ENCODE measurements at regions not wholly inside any gene's neighbourhood (a gene's known extent, or its start where the extent isn't known, plus 50 kb on each side); places are given as distances from the start of the nearest gene placed in this dataset.

DNA sequence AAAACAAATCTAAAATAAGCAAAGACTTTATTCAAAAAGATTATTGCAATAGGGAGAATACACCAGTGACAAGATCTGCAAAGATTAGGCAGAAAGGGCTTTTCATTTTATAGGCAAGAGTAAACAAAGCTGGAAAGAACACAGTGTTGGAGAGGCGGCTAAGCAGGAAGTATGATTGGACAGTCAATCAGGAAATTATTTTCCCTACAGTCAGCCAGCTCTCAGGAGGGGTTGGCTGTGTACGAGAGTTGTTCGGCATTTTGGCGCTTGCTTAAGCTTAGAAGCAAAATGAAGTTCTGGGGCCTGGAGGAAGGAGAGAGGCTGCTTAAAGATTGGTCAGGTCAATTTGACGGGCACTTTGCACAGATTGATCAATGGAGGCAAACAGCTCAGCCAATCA, 1030.5 kb downstream of the TLE4 start:
- no peak overlapping the region for H3K4me3 ChIP-seq (ENCODE audit: low read depth, low read length)
- DNase-seq (ENCODE audit: low read depth) = no peak
- TF ChIP-seq POLR2A (IDR thresholded peaks at IDR 0.05; ENCODE audit: extremely low read depth, insufficient read length) = no peak

DNA sequence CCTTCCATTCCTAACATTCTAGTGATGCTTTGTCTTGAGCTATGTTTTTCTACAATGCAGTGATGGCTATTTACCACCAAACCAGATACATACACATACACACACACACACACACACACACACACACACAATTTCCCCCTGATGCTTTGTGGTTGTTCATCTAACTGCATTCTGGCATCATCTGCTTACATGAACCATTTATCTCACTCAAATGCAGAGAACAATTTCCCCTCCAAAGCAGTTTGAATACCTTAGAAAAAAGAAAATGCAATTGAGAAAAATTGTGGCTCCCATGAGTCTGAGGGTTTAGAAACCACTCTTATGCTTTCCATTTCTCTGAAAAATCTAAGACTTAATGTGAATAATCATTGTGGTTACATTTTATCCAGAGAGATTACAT, 1024.8 kb downstream of the TLE4 start:
- H3K4me3 ChIP-seq (ENCODE audit: low read depth, low read length) = no peak overlapping the region
- TF ChIP-seq MYC (IDR thresholded peaks at IDR 0.05; ENCODE audit: low read depth, low read length) (no peak), POLR2A (IDR thresholded peaks at IDR 0.05; ENCODE audit: extremely low read depth, insufficient read length) (no peak)
- TF ChIP-seq, protein P1, sequence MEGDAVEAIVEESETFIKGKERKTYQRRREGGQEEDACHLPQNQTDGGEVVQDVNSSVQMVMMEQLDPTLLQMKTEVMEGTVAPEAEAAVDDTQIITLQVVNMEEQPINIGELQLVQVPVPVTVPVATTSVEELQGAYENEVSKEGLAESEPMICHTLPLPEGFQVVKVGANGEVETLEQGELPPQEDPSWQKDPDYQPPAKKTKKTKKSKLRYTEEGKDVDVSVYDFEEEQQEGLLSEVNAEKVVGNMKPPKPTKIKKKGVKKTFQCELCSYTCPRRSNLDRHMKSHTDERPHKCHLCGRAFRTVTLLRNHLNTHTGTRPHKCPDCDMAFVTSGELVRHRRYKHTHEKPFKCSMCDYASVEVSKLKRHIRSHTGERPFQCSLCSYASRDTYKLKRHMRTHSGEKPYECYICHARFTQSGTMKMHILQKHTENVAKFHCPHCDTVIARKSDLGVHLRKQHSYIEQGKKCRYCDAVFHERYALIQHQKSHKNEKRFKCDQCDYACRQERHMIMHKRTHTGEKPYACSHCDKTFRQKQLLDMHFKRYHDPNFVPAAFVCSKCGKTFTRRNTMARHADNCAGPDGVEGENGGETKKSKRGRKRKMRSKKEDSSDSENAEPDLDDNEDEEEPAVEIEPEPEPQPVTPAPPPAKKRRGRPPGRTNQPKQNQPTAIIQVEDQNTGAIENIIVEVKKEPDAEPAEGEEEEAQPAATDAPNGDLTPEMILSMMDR (IDR thresholded peaks at IDR 0.05; ENCODE audit: low read depth, low read length) = no peak
- TF ChIP-seq, protein P2, sequence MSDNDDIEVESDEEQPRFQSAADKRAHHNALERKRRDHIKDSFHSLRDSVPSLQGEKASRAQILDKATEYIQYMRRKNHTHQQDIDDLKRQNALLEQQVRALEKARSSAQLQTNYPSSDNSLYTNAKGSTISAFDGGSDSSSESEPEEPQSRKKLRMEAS (IDR thresholded peaks at IDR 0.05; ENCODE audit: low read depth, low read length) = no peak
- DNase-seq (ENCODE audit: low read depth) = no peak

DNA sequence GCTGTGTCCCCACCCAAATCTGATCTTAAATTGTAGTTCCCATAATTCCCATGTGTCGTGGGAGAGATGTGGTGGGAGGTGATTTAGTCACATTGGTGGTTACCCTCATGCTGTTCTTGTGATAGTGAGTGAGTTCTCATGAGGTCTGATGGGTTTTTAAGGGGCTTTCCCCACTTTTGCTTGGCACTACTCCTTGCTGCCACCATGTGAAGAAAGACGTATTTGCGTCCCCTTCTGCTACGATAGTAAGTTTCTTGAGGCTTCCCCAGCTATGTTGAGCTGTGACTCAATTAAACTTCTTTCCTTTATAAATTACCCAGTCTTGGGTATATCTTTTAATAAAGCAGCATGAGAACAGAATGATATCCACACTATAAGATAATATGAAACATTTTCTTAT, 1023.4 kb downstream of the TLE4 start:
- H3K4me3 ChIP-seq (ENCODE audit: low read depth, low read length) = no peak overlapping the region
- TF ChIP-seq, protein P2 (IDR thresholded peaks at IDR 0.05; ENCODE audit: low read depth, low read length) = no peak
- TF ChIP-seq, protein P1 (IDR thresholded peaks at IDR 0.05; ENCODE audit: low read depth, low read length) = no peak
- TF ChIP-seq POLR2A (IDR thresholded peaks at IDR 0.05; ENCODE audit: extremely low read depth, insufficient read length) (no peak), MYC (IDR thresholded peaks at IDR 0.05; ENCODE audit: low read depth, low read length) (no peak)

DNA sequence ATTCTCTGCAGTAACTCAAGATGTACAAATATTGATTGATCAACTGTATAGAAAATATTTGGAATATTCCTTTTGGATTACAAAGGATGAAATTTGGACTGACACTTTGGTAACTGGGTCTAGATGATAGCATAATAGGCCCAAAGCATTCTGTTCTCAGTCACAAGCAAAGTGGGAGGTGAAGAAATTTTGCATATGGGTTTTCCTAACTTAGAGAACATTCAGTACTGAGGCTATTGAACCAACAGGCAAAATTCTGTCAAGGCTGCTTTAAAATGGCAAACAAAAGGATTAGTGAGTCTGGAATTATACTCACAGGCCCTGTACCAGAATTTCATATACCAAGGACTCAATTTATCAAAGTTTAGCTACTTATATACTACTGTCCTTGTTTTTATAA, 1020.6 kb downstream of the TLE4 start:
- TF ChIP-seq, protein P1 (IDR thresholded peaks at IDR 0.05; ENCODE audit: low read depth, low read length) = no peak
- TF ChIP-seq, protein P2 (IDR thresholded peaks at IDR 0.05; ENCODE audit: low read depth, low read length) = no peak
- TF ChIP-seq MYC (IDR thresholded peaks at IDR 0.05; ENCODE audit: low read depth, low read length) (no peak), POLR2A (IDR thresholded peaks at IDR 0.05; ENCODE audit: extremely low read depth, insufficient read length) (no peak)
- DNase-seq (ENCODE audit: low read depth) = no peak
- H3K4me3 ChIP-seq (ENCODE audit: low read depth, low read length) = no peak overlapping the region

More for the DNA sequence above, 1023.4 kb downstream of the TLE4 start:
- DNase-seq (ENCODE audit: low read depth) = no peak

DNA sequence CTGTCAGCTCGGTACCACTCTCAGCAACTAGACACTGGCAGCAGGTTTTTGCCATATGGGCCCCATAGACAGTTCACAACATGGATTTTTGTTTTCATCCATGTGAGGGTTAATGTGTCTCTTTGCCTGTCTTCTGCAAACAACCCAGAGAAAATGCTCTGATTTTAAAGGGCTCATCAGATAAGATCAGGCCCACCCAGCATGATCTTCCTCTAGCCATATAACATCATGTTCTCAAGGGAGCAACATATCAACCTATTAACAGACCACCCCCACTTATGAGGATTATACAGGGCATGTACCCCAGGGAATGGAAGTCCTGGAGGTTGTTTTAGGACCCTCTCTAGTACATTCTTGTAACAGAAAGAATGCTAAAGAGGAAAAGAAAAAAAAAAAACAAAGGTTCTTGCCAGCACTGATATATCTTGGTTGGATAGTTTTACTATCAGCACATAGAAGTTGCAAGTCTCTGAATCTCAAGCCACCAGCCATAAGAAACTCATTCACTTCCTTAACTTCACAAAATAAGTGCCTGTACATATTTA, 1015.1 kb downstream of the TLE4 start:
- no peak for DNase-seq (ENCODE audit: low read depth)
- no peak for TF ChIP-seq POLR2A (IDR thresholded peaks at IDR 0.05; ENCODE audit: extremely low read depth, insufficient read length)
- no peak for TF ChIP-seq MYC (IDR thresholded peaks at IDR 0.05; ENCODE audit: low read depth, low read length)
- TF ChIP-seq, protein P2 (IDR thresholded peaks at IDR 0.05; ENCODE audit: low read depth, low read length) = no peak
- TF ChIP-seq, protein P1 (IDR thresholded peaks at IDR 0.05; ENCODE audit: low read depth, low read length) = no peak
- H3K4me3 ChIP-seq (ENCODE audit: low read depth, low read length) = no peak overlapping the region

DNA sequence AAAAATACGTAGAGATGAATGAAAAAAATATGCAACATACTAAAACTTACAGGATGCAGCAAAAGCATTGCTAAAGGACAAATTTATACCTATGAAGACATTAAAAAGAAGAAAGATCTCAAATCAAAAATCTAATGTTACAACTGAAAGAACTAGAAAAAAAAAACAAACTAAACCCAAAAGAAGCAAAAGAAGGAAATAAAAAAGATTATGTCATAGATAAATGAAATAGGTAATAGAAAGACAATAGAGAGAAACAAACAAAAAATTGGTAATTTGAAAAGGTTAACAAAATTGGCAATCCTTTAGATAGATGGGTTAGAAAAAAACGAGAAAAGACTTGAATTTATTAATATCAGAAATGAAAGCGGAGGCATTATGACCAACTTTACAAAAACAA, 1000.2 kb downstream of the TLE4 start:
- DNase-seq (ENCODE audit: low read depth) = no peak
- TF ChIP-seq, protein P1 (IDR thresholded peaks at IDR 0.05; ENCODE audit: low read depth, low read length) = no peak
- TF ChIP-seq POLR2A (IDR thresholded peaks at IDR 0.05; ENCODE audit: extremely low read depth, insufficient read length) (no peak), MYC (IDR thresholded peaks at IDR 0.05; ENCODE audit: low read depth, low read length) (no peak)
- TF ChIP-seq, protein P2 (IDR thresholded peaks at IDR 0.05; ENCODE audit: low read depth, low read length) = no peak
- no peak overlapping the region for H3K4me3 ChIP-seq (ENCODE audit: low read depth, low read length)
